NCI-H1436 treated with DMSO at 0.1 percent for 48 hours (cell line): ENCODE measurements at regions not wholly inside any gene's neighbourhood (a gene's known extent, or its start where the extent isn't known, plus 50 kb on each side); places are given as distances from the start of the nearest gene placed in this dataset.
"Not testable (repeated sequence)": the region's sequence is repeated elsewhere in the genome, so short reads cannot be mapped to it uniquely, and the experiment has no call there.

Experiments
- DNase-seq: peaks from one replicate; lab custom pipeline; 2025; lab: John Stamatoyannopoulos, UW

GRCh38 chr14:59006179-59006578 is 182.3 kb upstream of the DAAM1 start:
- DNase-seq = not testable (repeated sequence)

GRCh38 chr14:59009967-59010366 is 178.5 kb upstream of the DAAM1 start:
- no peak for DNase-seq

- DNase-seq = no peak
These were observed 174.7 kb upstream of the DAAM1 start for GRCh38 chr14:59013672-59014298.

GRCh38 chr14:59015482-59015881 is 173.0 kb upstream of the DAAM1 start:
- DNase-seq = no peak

GRCh38 chr14:59017285-59017965 is 171.0 kb upstream of the DAAM1 start:
- no peak for DNase-seq

- DNase-seq = no peak
These were observed 170.0 kb upstream of the DAAM1 start for GRCh38 chr14:59018460-59018859.

- DNase-seq = no peak
These were observed 169.5 kb upstream of the DAAM1 start for GRCh38 chr14:59018978-59019377.

- DNase-seq = no peak
These were observed 168.1 kb upstream of the DAAM1 start for GRCh38 chr14:59020382-59020781.

GRCh38 chr14:59022144-59022543 is 166.3 kb upstream of the DAAM1 start:
- DNase-seq = no peak

GRCh38 chr14:59026081-59026480 is 162.4 kb upstream of the DAAM1 start:
- DNase-seq = no peak

GRCh38 chr14:59026640-59027039 is 161.8 kb upstream of the DAAM1 start:
- not testable (repeated sequence) for DNase-seq

- no peak for DNase-seq
These were observed 159.8 kb upstream of the DAAM1 start for GRCh38 chr14:59028476-59029202.

GRCh38 chr14:59032826-59033225 is 155.6 kb upstream of the DAAM1 start:
- DNase-seq = no peak

GRCh38 chr14:59036134-59036533 is 152.3 kb upstream of the DAAM1 start:
- DNase-seq = no peak

GRCh38 chr14:59037086-59037485 is 151.4 kb upstream of the DAAM1 start:
- DNase-seq = no peak

- no peak for DNase-seq
These were observed 150.8 kb upstream of the DAAM1 start for GRCh38 chr14:59037620-59038019.

- no peak for DNase-seq
These were observed 149.7 kb upstream of the DAAM1 start for GRCh38 chr14:59038746-59039145.

GRCh38 chr14:59041308-59041707 is 147.2 kb upstream of the DAAM1 start:
- no peak for DNase-seq

- DNase-seq = no peak
These were observed 143.8 kb upstream of the DAAM1 start for GRCh38 chr14:59044707-59045106.

GRCh38 chr14:59046746-59047145 is 141.7 kb upstream of the DAAM1 start:
- DNase-seq = no peak

GRCh38 chr14:59055006-59055405 is 133.5 kb upstream of the DAAM1 start:
- DNase-seq = no peak

GRCh38 chr14:59055439-59056045 is 132.9 kb upstream of the DAAM1 start:
- DNase-seq = peak; percentile 13

GRCh38 chr14:59057551-59057950 is 130.9 kb upstream of the DAAM1 start:
- no peak for DNase-seq
